Endothelial cell (in vitro differentiated cells): ENCODE measurements at regions not wholly inside any gene's neighbourhood (a gene's known extent, or its start where the extent isn't known, plus 50 kb on each side); places are given as distances from the start of the nearest gene placed in this dataset.
"Not testable (repeated sequence)": the region's sequence is repeated elsewhere in the genome, so short reads cannot be mapped to it uniquely, and the experiment has no call there.

Experiments used
- DNase-seq: peaks from one replicate; pipeline ENCODE4 v3.0.0; 2021; ENCODE audit warnings: low spot score
- H3K27ac Mint-ChIP-seq: one replicate; pipeline ENCODE4 v1.8.0; 2021; ENCODE audit warnings: mixed read lengths, inconsistent platforms; ENCODE audit not compliant: unreplicated experiment
- H3K27me3 Mint-ChIP-seq: one replicate; pipeline ENCODE4 v1.8.0; 2021; ENCODE audit warnings: mild to moderate bottlenecking, moderate library complexity, mixed read lengths, inconsistent platforms; ENCODE audit not compliant: unreplicated experiment
- H3K36me3 Mint-ChIP-seq: one replicate; pipeline ENCODE4 v1.8.0; 2021; ENCODE audit warnings: mild to moderate bottlenecking, low read depth, mixed read lengths, inconsistent platforms; ENCODE audit not compliant: unreplicated experiment
- H3K4me1 Mint-ChIP-seq: one replicate; pipeline ENCODE4 v1.8.0; 2021; ENCODE audit warnings: mild to moderate bottlenecking, mixed read lengths, inconsistent platforms; ENCODE audit not compliant: unreplicated experiment
- H3K4me3 Mint-ChIP-seq: one replicate; pipeline ENCODE4 v1.8.0; 2021; ENCODE audit warnings: mild to moderate bottlenecking, mixed read lengths, inconsistent platforms; ENCODE audit not compliant: unreplicated experiment
- H3K9me3 Mint-ChIP-seq: one replicate; pipeline ENCODE4 v1.8.0; 2021; ENCODE audit warnings: mixed read lengths, inconsistent platforms; ENCODE audit not compliant: unreplicated experiment
- TF ChIP-seq, protein P1 (sequence below): fragments of 200-600 bp; sonication (generic); IDR thresholded peaks from one replicate; pipeline ENCODE4 v1.5.0; 2021; ENCODE audit warnings: antibody characterized with exemption; ENCODE audit not compliant: unreplicated experiment

GRCh38 chr1:166766942-166767341, 72.3 kb upstream of the POGK start:
- DNase-seq, result no peak
- H3K4me1 Mint-ChIP-seq, result no peaks in the 10 kb centered on the region
- no peak overlapping the region for H3K27ac Mint-ChIP-seq
- peaks cover 2% of the 10 kb centered on the region for H3K27me3 Mint-ChIP-seq
- H3K36me3 Mint-ChIP-seq, result no peaks in the 10 kb centered on the region
- TF ChIP-seq, protein P1, sequence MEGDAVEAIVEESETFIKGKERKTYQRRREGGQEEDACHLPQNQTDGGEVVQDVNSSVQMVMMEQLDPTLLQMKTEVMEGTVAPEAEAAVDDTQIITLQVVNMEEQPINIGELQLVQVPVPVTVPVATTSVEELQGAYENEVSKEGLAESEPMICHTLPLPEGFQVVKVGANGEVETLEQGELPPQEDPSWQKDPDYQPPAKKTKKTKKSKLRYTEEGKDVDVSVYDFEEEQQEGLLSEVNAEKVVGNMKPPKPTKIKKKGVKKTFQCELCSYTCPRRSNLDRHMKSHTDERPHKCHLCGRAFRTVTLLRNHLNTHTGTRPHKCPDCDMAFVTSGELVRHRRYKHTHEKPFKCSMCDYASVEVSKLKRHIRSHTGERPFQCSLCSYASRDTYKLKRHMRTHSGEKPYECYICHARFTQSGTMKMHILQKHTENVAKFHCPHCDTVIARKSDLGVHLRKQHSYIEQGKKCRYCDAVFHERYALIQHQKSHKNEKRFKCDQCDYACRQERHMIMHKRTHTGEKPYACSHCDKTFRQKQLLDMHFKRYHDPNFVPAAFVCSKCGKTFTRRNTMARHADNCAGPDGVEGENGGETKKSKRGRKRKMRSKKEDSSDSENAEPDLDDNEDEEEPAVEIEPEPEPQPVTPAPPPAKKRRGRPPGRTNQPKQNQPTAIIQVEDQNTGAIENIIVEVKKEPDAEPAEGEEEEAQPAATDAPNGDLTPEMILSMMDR, result no peak
- H3K4me3 Mint-ChIP-seq, result no peak overlapping the region
- H3K9me3 Mint-ChIP-seq, result no peaks in the 10 kb centered on the region

- H3K36me3 Mint-ChIP-seq, H3K4me3 Mint-ChIP-seq, H3K9me3 Mint-ChIP-seq, DNase-seq, H3K27me3 Mint-ChIP-seq, H3K27ac Mint-ChIP-seq, H3K4me1 Mint-ChIP-seq: not testable (repeated sequence)
Observed at GRCh38 chr1:166784646-166785045, 54.6 kb upstream of the POGK start.

GRCh38 chr1:166785987-166786386, 53.3 kb upstream of the POGK start:
- H3K27me3 Mint-ChIP-seq, result peaks cover 3% of the 10 kb centered on the region
- no peak overlapping the region for H3K27ac Mint-ChIP-seq
- H3K36me3 Mint-ChIP-seq, result no peaks in the 10 kb centered on the region
- no peak for DNase-seq
- no peaks in the 10 kb centered on the region for H3K9me3 Mint-ChIP-seq
- no peak overlapping the region for H3K4me3 Mint-ChIP-seq
- H3K4me1 Mint-ChIP-seq, result no peaks in the 10 kb centered on the region
- TF ChIP-seq, protein P1, result no peak

- no peak overlapping the region for H3K27ac Mint-ChIP-seq
- H3K4me3 Mint-ChIP-seq, result no peak overlapping the region
- H3K36me3 Mint-ChIP-seq, result no peaks in the 10 kb centered on the region
- no peaks in the 10 kb centered on the region for H3K27me3 Mint-ChIP-seq
- DNase-seq, result no peak
- TF ChIP-seq, protein P1, result no peak
- no peaks in the 10 kb centered on the region for H3K4me1 Mint-ChIP-seq
- H3K9me3 Mint-ChIP-seq, result no peaks in the 10 kb centered on the region
Observed at GRCh38 chr1:166789286-166789685, 50.0 kb upstream of the POGK start.
